ENCODE measurements at regions not wholly inside any gene's neighbourhood (a gene's known extent, or its start where the extent isn't known, plus 50 kb on each side); places are given as distances from the start of the nearest gene placed in this dataset.

GRCh38 chr7:68601826-68602225, 996.4 kb upstream of the AUTS2 start:
- no peak for TF ChIP-seq CTCF (IDR thresholded peaks at IDR 0.05; ENCODE audit: control insufficient read depth, extremely low read depth, insufficient read depth)
- DNase-seq (ENCODE audit: low read depth): no peak
- no peak overlapping the region for H3K4me3 ChIP-seq (ENCODE audit: low read depth, low read length)

- no peak for TF ChIP-seq CTCF (IDR thresholded peaks at IDR 0.05; ENCODE audit: control insufficient read depth, extremely low read depth, insufficient read depth)
- DNase-seq (ENCODE audit: low read depth): no peak
- H3K4me3 ChIP-seq (ENCODE audit: low read depth, low read length): no peak overlapping the region
Measured at GRCh38 chr7:68604541-68604940, 993.7 kb upstream of the AUTS2 start.

- no peak for DNase-seq (ENCODE audit: low read depth)
- no peak overlapping the region for H3K4me3 ChIP-seq (ENCODE audit: low read depth, low read length)
- TF ChIP-seq CTCF (IDR thresholded peaks at IDR 0.05; ENCODE audit: control insufficient read depth, extremely low read depth, insufficient read depth): no peak
Measured at GRCh38 chr7:68610701-68611100, 987.6 kb upstream of the AUTS2 start.

GRCh38 chr7:68613405-68613804, 984.9 kb upstream of the AUTS2 start:
- H3K4me3 ChIP-seq (ENCODE audit: low read depth, low read length): no peak overlapping the region
- TF ChIP-seq CTCF (IDR thresholded peaks at IDR 0.05; ENCODE audit: control insufficient read depth, extremely low read depth, insufficient read depth): no peak
- no peak for DNase-seq (ENCODE audit: low read depth)

- TF ChIP-seq CTCF (IDR thresholded peaks at IDR 0.05; ENCODE audit: control insufficient read depth, extremely low read depth, insufficient read depth): no peak
- H3K4me3 ChIP-seq (ENCODE audit: low read depth, low read length): no peak overlapping the region
- no peak for DNase-seq (ENCODE audit: low read depth)
Measured at GRCh38 chr7:68613897-68614296, 984.4 kb upstream of the AUTS2 start.

- no peak for TF ChIP-seq CTCF (IDR thresholded peaks at IDR 0.05; ENCODE audit: control insufficient read depth, extremely low read depth, insufficient read depth)
- H3K4me3 ChIP-seq (ENCODE audit: low read depth, low read length): no peak overlapping the region
- DNase-seq (ENCODE audit: low read depth): no peak
Measured at GRCh38 chr7:68619526-68619925, 978.7 kb upstream of the AUTS2 start.

- no peak for DNase-seq (ENCODE audit: low read depth)
- no peak overlapping the region for H3K4me3 ChIP-seq (ENCODE audit: low read depth, low read length)
- no peak for TF ChIP-seq CTCF (IDR thresholded peaks at IDR 0.05; ENCODE audit: control insufficient read depth, extremely low read depth, insufficient read depth)
Measured at GRCh38 chr7:68622500-68622899, 975.8 kb upstream of the AUTS2 start.

Measured in LNCaP clone FGC (cell line).